ENCODE measurements at regions not wholly inside any gene's neighbourhood (a gene's known extent, or its start where the extent isn't known, plus 50 kb on each side); places are given as distances from the start of the nearest gene placed in this dataset.

DNA sequence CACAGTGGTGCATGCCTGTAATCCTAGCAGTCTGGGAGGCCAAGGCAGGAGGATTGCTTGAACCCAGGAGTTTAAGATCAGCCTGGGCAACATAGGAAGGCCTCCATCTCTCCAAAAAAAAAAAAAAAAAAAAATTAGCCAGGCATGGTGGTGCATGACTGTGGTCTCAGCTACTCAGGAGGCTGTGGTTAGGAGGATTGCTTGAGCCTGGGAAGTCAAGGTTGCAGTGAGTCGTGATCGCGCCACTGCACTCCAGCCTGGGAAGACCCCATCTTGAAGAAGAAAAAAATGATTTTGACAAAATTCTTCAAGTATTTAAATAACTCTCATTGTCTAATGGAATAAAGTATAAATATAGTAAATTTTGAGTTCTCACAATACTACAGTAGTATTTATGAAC is 219.2 kb upstream of the SSTR1 start:
- Mint-ChIP-seq H3K9me3 (ENCODE audit: unreplicated experiment) (no peaks in the 10 kb centered on the region), H3K27me3 (ENCODE audit: low read depth, unreplicated experiment) (no peaks in the 10 kb centered on the region), H3K4me1 (ENCODE audit: low read depth, unreplicated experiment) (no peaks in the 10 kb centered on the region), H3K27ac (ENCODE audit: unreplicated experiment) (no peak overlapping the region), H3K36me3 (ENCODE audit: low read depth, unreplicated experiment) (no peaks in the 10 kb centered on the region), H3K4me3 (ENCODE audit: unreplicated experiment) (no peak overlapping the region)
- Histone ChIP-seq H2AFZ (ENCODE audit: low read depth, low read length) (no peak overlapping the region), H3K9ac (ENCODE audit: low read length) (no peak overlapping the region), H3K4me1 (ENCODE audit: insufficient read depth, low read length) (no peaks in the 10 kb centered on the region), H3K4me2 (ENCODE audit: low read length) (no peak overlapping the region), H3K79me2 (ENCODE audit: insufficient read depth, low read length) (no peaks in the 10 kb centered on the region), H3K9me3 (ENCODE audit: insufficient read depth, low read depth, low read length) (no peaks in the 10 kb centered on the region), H3K4me3 (ENCODE audit: insufficient read depth, low read depth, low read length) (no peak overlapping the region), H3K36me3 (ENCODE audit: insufficient read depth, low read length) (no peaks in the 10 kb centered on the region), H3K27ac (ENCODE audit: low read depth, low read length) (no peak overlapping the region), H4K20me1 (ENCODE audit: insufficient read depth, low read length) (no peaks in the 10 kb centered on the region), H3K27me3 (ENCODE audit: insufficient read depth, low read length) (no peaks in the 10 kb centered on the region)
- FAIRE-seq (no peak), DNase-seq (ENCODE audit: low read depth) (no peak)
- TF ChIP-seq, protein P1, sequence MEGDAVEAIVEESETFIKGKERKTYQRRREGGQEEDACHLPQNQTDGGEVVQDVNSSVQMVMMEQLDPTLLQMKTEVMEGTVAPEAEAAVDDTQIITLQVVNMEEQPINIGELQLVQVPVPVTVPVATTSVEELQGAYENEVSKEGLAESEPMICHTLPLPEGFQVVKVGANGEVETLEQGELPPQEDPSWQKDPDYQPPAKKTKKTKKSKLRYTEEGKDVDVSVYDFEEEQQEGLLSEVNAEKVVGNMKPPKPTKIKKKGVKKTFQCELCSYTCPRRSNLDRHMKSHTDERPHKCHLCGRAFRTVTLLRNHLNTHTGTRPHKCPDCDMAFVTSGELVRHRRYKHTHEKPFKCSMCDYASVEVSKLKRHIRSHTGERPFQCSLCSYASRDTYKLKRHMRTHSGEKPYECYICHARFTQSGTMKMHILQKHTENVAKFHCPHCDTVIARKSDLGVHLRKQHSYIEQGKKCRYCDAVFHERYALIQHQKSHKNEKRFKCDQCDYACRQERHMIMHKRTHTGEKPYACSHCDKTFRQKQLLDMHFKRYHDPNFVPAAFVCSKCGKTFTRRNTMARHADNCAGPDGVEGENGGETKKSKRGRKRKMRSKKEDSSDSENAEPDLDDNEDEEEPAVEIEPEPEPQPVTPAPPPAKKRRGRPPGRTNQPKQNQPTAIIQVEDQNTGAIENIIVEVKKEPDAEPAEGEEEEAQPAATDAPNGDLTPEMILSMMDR (IDR thresholded peaks at IDR 0.05; ENCODE audit: insufficient read depth, low read depth, low read length), result no peak
- TF ChIP-seq EZH2 (IDR thresholded peaks at IDR 0.05; ENCODE audit: insufficient read depth, low read length), result no peak

GRCh38 chr14:37991027-37991426 is 216.7 kb upstream of the SSTR1 start:
- FAIRE-seq, result no peak
- H3K36me3 Mint-ChIP-seq (ENCODE audit: low read depth, unreplicated experiment), result no peaks in the 10 kb centered on the region
- no peak overlapping the region for H3K4me2 ChIP-seq (ENCODE audit: low read length)

DNA sequence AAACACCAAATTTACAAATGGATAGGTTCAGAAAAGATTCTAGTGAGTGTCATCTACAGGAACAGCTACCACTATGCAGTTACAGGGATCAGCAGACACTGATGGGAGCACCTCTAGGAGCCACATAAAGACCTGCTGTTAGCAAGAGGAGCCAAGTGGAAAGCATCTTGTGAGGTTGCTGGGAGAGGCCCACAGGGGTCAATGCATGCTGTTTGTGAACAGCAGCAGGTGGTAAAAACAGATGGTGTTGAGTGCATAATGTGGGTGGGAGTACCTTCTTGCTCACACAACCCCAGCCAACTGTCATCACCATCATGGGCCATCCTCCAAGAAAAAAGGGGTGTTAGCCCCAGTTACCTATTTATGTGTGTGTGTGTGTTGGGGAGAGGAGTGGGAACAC is 215.2 kb upstream of the SSTR1 start:
- Mint-ChIP-seq H3K4me1 (ENCODE audit: low read depth, unreplicated experiment) (no peaks in the 10 kb centered on the region), H3K27me3 (ENCODE audit: low read depth, unreplicated experiment) (no peaks in the 10 kb centered on the region), H3K36me3 (ENCODE audit: low read depth, unreplicated experiment) (no peaks in the 10 kb centered on the region), H3K4me3 (ENCODE audit: unreplicated experiment) (no peak overlapping the region), H3K9me3 (ENCODE audit: unreplicated experiment) (no peaks in the 10 kb centered on the region), H3K27ac (ENCODE audit: unreplicated experiment) (no peak overlapping the region)
- no peaks in the 10 kb centered on the region for H3K4me1 ChIP-seq (ENCODE audit: insufficient read depth, low read length)
- H3K9me3 ChIP-seq (ENCODE audit: insufficient read depth, low read depth, low read length), result no peaks in the 10 kb centered on the region
- no peaks in the 10 kb centered on the region for H3K36me3 ChIP-seq (ENCODE audit: insufficient read depth, low read length)
- H3K27me3 ChIP-seq (ENCODE audit: insufficient read depth, low read length), result no peaks in the 10 kb centered on the region
- no peaks in the 10 kb centered on the region for H3K79me2 ChIP-seq (ENCODE audit: insufficient read depth, low read length)
- H3K4me3 ChIP-seq (ENCODE audit: insufficient read depth, low read depth, low read length), result no peak overlapping the region
- no peak overlapping the region for H3K27ac ChIP-seq (ENCODE audit: low read depth, low read length)
- FAIRE-seq, result no peak
- H2AFZ ChIP-seq (ENCODE audit: low read depth, low read length), result no peak overlapping the region
- no peak overlapping the region for H3K4me2 ChIP-seq (ENCODE audit: low read length)
- no peaks in the 10 kb centered on the region for H4K20me1 ChIP-seq (ENCODE audit: insufficient read depth, low read length)
- TF ChIP-seq, protein P1 (IDR thresholded peaks at IDR 0.05; ENCODE audit: insufficient read depth, low read depth, low read length), result no peak
- TF ChIP-seq EZH2 (IDR thresholded peaks at IDR 0.05; ENCODE audit: insufficient read depth, low read length), result no peak
- no peak overlapping the region for H3K9ac ChIP-seq (ENCODE audit: low read length)
- no peak for DNase-seq (ENCODE audit: low read depth)

More at GRCh38 chr14:37991027-37991426, 216.7 kb upstream of the SSTR1 start:
- Histone ChIP-seq H3K9ac (ENCODE audit: low read length) (no peak overlapping the region), H3K36me3 (ENCODE audit: insufficient read depth, low read length) (no peaks in the 10 kb centered on the region), H3K79me2 (ENCODE audit: insufficient read depth, low read length) (no peaks in the 10 kb centered on the region), H3K27ac (ENCODE audit: low read depth, low read length) (no peak overlapping the region), H4K20me1 (ENCODE audit: insufficient read depth, low read length) (no peaks in the 10 kb centered on the region), H3K27me3 (ENCODE audit: insufficient read depth, low read length) (no peaks in the 10 kb centered on the region), H3K4me1 (ENCODE audit: insufficient read depth, low read length) (no peaks in the 10 kb centered on the region), H3K9me3 (ENCODE audit: insufficient read depth, low read depth, low read length) (no peaks in the 10 kb centered on the region), H2AFZ (ENCODE audit: low read depth, low read length) (no peak overlapping the region), H3K4me3 (ENCODE audit: insufficient read depth, low read depth, low read length) (no peak overlapping the region)
- H3K27ac Mint-ChIP-seq (ENCODE audit: unreplicated experiment), result no peak overlapping the region
- H3K27me3 Mint-ChIP-seq (ENCODE audit: low read depth, unreplicated experiment), result no peaks in the 10 kb centered on the region
- H3K4me3 Mint-ChIP-seq (ENCODE audit: unreplicated experiment), result no peak overlapping the region
- TF ChIP-seq, protein P1 (IDR thresholded peaks at IDR 0.05; ENCODE audit: insufficient read depth, low read depth, low read length), result no peak
- TF ChIP-seq EZH2 (IDR thresholded peaks at IDR 0.05; ENCODE audit: insufficient read depth, low read length), result no peak
- no peaks in the 10 kb centered on the region for H3K4me1 Mint-ChIP-seq (ENCODE audit: low read depth, unreplicated experiment)
- no peaks in the 10 kb centered on the region for H3K9me3 Mint-ChIP-seq (ENCODE audit: unreplicated experiment)
- no peak for DNase-seq (ENCODE audit: low read depth)

All from astrocyte (in vitro differentiated cells and primary cell).